Activated gamma-delta T cell treated with Interleukin-2 at 50 U/mL for 16 hours (primary cell): ENCODE measurements at regions not wholly inside any gene's neighbourhood (a gene's known extent, or its start where the extent isn't known, plus 50 kb on each side); places are given as distances from the start of the nearest gene placed in this dataset.

Source experiments
- DNase-seq: peaks from one replicate; pipeline ENCODE4 v3.0.0-alpha.2; 2020

- DNase-seq: no peak
These were observed 215.0 kb upstream of the THBS1 start for GRCh38 chr15:39365873-39366272.

GRCh38 chr15:39367596-39367995 lies 213.3 kb upstream of the THBS1 start:
- DNase-seq: no peak

- DNase-seq: no peak
These were observed 211.1 kb upstream of the THBS1 start for GRCh38 chr15:39369768-39370167.

- DNase-seq: no peak
These were observed 204.4 kb upstream of the THBS1 start for GRCh38 chr15:39376371-39376909.

GRCh38 chr15:39381517-39381916 lies 199.4 kb upstream of the THBS1 start:
- DNase-seq: no peak

GRCh38 chr15:39388118-39388517 lies 192.8 kb upstream of the THBS1 start:
- DNase-seq: no peak

GRCh38 chr15:39391230-39391629 lies 189.6 kb upstream of the THBS1 start:
- no peak for DNase-seq

GRCh38 chr15:39392469-39393047 lies 188.3 kb upstream of the THBS1 start:
- DNase-seq: no peak

GRCh38 chr15:39393575-39394335 lies 187.1 kb upstream of the THBS1 start:
- no peak for DNase-seq

- no peak for DNase-seq
These were observed 186.4 kb upstream of the THBS1 start for GRCh38 chr15:39394496-39394895.

- no peak for DNase-seq
These were observed 183.8 kb upstream of the THBS1 start for GRCh38 chr15:39396979-39397615.

GRCh38 chr15:39397883-39398282 lies 183.0 kb upstream of the THBS1 start:
- no peak for DNase-seq

- no peak for DNase-seq
These were observed 181.3 kb upstream of the THBS1 start for GRCh38 chr15:39399600-39399999.

GRCh38 chr15:39400002-39400401 lies 180.9 kb upstream of the THBS1 start:
- DNase-seq: no peak

GRCh38 chr15:39400821-39401550 lies 179.9 kb upstream of the THBS1 start:
- DNase-seq: no peak

GRCh38 chr15:39403640-39404117 lies 177.2 kb upstream of the THBS1 start:
- DNase-seq: no peak

GRCh38 chr15:39404767-39405181 lies 176.1 kb upstream of the THBS1 start:
- no peak for DNase-seq

GRCh38 chr15:39406485-39406884 lies 174.4 kb upstream of the THBS1 start:
- DNase-seq: no peak

GRCh38 chr15:39407116-39407515 lies 173.8 kb upstream of the THBS1 start:
- no peak for DNase-seq

- no peak for DNase-seq
These were observed 170.9 kb upstream of the THBS1 start for GRCh38 chr15:39409876-39410530.

GRCh38 chr15:39411102-39411989 lies 169.5 kb upstream of the THBS1 start:
- DNase-seq: no peak

- no peak for DNase-seq
These were observed 167.3 kb upstream of the THBS1 start for GRCh38 chr15:39413558-39413957.
